Stimulated activated CD4-positive, alpha-beta T cell treated with anti-CD3 and anti-CD28 coated beads, Interleukin-12 subunit alpha, Interleukin-12 subunit beta, amount 100 ng/mL, for 24 hours (primary cell): ENCODE measurements at regions not wholly inside any gene's neighbourhood (a gene's known extent, or its start where the extent isn't known, plus 50 kb on each side); places are given as distances from the start of the nearest gene placed in this dataset.

Experiments
- DNase-seq, 2 experiments: peaks; one replicate each; pipeline ENCODE4 v3.0.0-alpha.2; 2020; ENCODE audit warnings: low read depth in 2 of 2

- DNase-seq: no peak
These were observed 118.5 kb upstream of the ADCY1 start for GRCh38 chr7:45455662-45456061.

- DNase-seq: no peak
These were observed 118.1 kb upstream of the ADCY1 start for GRCh38 chr7:45456105-45456504.

- DNase-seq: no peak
These were observed 117.2 kb upstream of the ADCY1 start for GRCh38 chr7:45456747-45457524.

- DNase-seq: no peak
These were observed 116.6 kb upstream of the ADCY1 start for GRCh38 chr7:45457591-45457990.

GRCh38 chr7:45459476-45459875 is 114.7 kb upstream of the ADCY1 start:
- no peak for DNase-seq

GRCh38 chr7:45460379-45460778 is 113.8 kb upstream of the ADCY1 start:
- DNase-seq: no peak

- no peak for DNase-seq
These were observed 113.1 kb upstream of the ADCY1 start for GRCh38 chr7:45461026-45461425.

GRCh38 chr7:45469103-45469502 is 105.1 kb upstream of the ADCY1 start:
- DNase-seq: no peak

- DNase-seq: no peak
These were observed 104.1 kb upstream of the ADCY1 start for GRCh38 chr7:45470031-45470430.

GRCh38 chr7:45479781-45480180 is 94.4 kb upstream of the ADCY1 start:
- no peak for DNase-seq

GRCh38 chr7:45482451-45482850 is 91.7 kb upstream of the ADCY1 start:
- DNase-seq: no peak

- no peak for DNase-seq
These were observed 90.1 kb upstream of the ADCY1 start for GRCh38 chr7:45484094-45484493.

- no peak for DNase-seq
These were observed 87.6 kb upstream of the ADCY1 start for GRCh38 chr7:45486575-45486974.

- no peak for DNase-seq
These were observed 79.3 kb upstream of the ADCY1 start for GRCh38 chr7:45494885-45495284.

GRCh38 chr7:45495618-45496017 is 78.5 kb upstream of the ADCY1 start:
- no peak for DNase-seq

- no peak for DNase-seq
These were observed 73.9 kb upstream of the ADCY1 start for GRCh38 chr7:45500257-45500656.

GRCh38 chr7:45501791-45502190 is 72.4 kb upstream of the ADCY1 start:
- DNase-seq: no peak

GRCh38 chr7:45506059-45506458 is 68.1 kb upstream of the ADCY1 start:
- DNase-seq: no peak

GRCh38 chr7:45509222-45509621 is 64.9 kb upstream of the ADCY1 start:
- no peak for DNase-seq

- no peak for DNase-seq
These were observed 62.2 kb upstream of the ADCY1 start for GRCh38 chr7:45511721-45512597.

GRCh38 chr7:45514944-45515343 is 59.2 kb upstream of the ADCY1 start:
- DNase-seq: no peak

GRCh38 chr7:45515346-45515745 is 58.8 kb upstream of the ADCY1 start:
- no peak for DNase-seq
